Erythroblast (primary cell): ENCODE measurements at regions not wholly inside any gene's neighbourhood (a gene's known extent, or its start where the extent isn't known, plus 50 kb on each side); places are given as distances from the start of the nearest gene placed in this dataset.

ENCODE experiments used
- GATA1 ChIP-seq: IDR thresholded peaks from 2 replicates; pipeline ENCODE4 v1.6.1; 2011; ENCODE audit warnings: low read depth, mild to moderate bottlenecking, control low read depth, low read length, moderate library complexity
- POLR2A ChIP-seq: IDR thresholded peaks from 2 replicates; pipeline ENCODE4 v1.6.1; 2011; ENCODE audit warnings: mild to moderate bottlenecking, low read length

DNA sequence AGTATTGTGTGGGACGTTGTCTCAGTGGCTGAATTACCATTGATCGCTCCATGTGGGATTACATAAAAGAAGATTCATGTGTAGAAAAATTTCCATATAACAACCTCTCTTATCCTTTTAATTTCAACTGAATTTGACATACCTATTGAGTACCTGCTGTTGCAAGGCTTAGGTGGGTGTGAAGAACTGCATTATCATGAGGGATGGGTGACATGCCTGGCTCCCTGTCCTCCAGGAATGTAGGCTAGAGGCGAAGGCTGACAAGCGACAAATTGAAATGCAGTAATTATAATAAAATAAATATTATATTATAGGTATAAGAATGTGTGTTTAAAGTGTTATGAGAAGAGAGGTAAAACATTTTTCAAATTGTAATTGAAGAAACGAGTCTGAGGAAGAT is 52.7 kb upstream of the SPESP1 start:
- TF ChIP-seq POLR2A (no peak), GATA1 (no peak)
